ENCODE measurements at regions not wholly inside any gene's neighbourhood (a gene's known extent, or its start where the extent isn't known, plus 50 kb on each side); places are given as distances from the start of the nearest gene placed in this dataset.

DNA sequence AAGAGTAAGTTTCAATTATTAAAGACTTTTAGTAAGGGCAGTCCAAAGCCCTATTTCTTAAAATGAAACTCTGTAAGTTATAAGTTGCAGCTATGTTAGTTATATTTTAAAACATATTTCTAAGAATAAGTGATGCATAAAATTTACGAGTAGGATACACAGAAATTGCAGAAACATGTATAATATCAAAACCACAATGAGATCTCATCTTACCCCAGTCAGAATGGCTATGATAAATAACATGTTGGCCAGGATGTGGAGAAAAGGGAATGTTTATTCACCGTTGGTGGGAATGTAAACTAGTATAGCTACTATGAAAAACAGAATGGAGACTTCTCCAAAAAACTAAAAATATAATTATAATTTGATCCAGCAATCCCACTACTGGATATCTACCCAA is 201.2 kb downstream of the CBLN2 start:
- no peak for DNase-seq

DNA sequence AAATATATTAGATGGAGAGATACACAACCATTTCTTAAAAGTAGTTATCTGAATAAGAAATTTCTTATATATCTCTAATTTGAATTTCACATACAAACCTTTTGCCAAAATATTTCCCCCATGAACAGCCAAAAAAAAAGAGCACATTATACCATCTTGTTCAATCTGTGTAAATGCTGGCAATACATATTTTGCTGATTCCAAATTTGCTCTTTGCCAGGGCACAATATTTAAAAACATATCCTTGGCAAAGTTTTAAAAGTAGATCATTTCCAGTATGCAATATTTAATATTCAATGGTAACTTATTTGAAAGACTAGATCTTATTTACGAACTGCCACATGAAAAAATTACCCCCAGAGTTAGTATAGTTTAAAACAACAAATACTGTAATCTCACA is 204.2 kb downstream of the CBLN2 start:
- no peak for DNase-seq

DNA sequence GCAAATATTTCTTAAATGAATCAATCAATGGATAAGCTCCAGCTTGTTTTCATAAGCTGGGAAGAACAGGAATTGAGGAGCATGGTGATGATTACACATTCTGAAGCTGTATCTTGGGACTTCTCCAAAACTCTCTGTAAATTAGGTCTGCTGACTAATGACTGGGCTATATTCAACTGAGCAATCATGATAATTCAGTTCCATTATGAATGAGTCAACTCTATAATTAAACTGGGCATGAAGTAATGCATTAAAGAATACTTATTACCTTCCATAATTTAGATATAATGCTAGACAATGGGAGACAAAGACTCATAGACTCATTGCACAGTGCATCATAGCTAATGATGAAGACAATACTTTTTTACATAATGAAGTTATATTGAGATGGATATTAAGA is 207.4 kb downstream of the CBLN2 start:
- no peak for DNase-seq

DNA sequence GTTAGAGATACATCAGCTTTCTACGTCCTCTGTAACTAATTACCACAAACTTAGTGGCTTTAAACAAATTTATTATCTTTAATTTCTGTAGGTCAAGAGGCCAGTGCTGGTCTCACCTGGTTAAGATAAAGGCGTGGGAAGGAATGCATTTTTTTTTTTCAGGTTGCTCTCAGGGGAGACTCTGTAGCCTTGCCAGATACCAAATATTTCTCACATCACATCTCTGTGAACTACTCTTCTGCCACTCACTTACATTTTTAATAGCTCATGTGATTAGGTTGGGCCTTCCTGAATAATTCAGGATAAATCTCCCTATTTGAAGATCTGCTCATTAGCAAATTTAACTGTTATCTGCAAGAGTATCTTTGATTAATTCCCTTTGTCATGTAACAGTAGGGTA is 214.6 kb downstream of the CBLN2 start:
- no peak for DNase-seq

DNA sequence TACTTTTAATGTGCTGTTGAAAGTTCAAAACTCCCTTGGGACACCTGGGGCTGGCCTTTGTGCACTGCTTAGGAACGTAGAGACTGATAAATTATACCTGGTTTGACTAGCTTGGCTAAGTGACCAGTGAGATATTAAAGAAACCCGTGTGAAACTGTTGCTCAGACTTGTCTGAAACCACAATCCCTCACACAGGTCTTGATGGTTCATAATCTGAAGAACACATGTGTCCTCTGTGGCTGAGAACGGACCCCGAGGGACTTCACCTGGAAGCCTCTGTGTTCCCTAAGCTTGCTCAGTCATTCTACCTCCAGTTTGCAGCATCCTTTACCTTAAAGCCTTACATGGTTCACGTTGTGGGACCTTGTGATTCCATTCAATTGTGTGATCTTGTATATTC is 218.8 kb downstream of the CBLN2 start:
- no peak for DNase-seq

DNA sequence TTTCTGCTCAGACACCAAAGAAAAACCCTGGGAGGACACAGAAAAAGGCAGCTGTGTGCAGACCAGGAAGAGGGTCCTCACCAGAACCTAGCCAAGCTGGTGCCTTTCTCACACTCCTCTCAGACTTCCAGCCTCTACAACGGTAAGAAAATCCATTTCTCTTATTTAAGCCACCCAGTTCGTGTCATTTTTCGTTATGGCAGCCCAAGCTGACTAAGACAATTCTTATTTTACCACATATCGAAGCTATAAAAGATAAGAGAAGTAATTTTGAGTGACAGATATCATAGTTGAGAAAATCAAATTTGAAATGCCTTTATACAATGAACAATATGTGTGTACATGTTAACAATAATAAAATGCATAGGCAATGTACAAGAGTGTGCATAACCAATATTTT is 219.5 kb downstream of the CBLN2 start:
- DNase-seq = no peak

DNA sequence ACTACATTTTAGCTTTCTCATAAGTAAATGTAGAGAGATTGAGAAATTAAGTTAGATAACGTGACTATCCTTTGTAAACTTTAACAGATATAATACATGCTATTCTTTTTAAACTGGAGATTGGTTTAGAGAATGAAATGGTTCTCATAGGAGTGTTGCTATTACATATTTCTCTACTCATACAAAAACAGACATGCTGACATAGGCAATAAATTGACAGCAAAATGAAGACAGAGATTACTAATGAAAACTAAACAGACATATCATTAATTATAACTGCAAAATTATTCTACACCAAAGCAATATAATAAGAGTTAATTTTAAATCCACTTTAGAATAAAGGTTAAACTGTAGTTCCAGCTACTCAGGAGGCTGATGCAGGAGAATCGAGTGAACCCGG is 227.6 kb downstream of the CBLN2 start:
- no peak for DNase-seq

DNA sequence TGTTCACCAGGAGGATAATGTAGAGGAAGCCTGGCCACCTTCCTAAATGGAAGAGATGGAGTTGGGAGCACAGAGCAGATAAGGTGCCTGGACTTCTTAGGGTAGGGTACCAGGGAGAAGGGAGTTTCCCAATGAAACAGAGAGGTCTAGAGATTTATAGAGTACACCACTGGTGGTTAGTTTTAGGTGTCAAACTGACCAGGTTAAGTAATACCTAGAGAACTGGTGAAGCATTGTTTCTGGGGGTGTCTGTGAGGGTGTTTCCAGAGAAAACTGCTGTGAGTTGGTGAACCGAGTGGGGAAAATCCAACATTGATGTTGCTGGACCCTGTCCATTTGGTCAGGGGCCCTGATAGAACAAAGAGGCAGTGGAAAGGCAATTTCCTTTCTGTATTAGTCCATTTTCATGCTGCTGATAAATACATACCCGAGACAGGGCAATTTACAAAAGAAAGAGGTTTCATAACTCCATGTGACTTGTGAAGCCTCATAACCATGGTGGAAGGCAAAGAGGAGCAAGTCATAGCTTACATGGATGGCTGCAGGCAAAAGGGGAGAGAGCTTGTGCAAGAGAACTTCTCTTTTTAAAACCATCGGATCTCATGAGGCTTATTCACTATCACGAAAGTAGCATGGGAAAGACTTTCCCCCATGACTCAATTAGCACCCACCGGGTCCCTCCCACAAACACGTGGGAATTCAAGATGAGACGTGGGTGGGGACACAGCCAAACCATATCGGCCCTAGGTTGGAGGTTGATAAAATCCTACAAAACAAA is 260.8 kb downstream of the CBLN2 start:
- DNase-seq = no peak

DNA sequence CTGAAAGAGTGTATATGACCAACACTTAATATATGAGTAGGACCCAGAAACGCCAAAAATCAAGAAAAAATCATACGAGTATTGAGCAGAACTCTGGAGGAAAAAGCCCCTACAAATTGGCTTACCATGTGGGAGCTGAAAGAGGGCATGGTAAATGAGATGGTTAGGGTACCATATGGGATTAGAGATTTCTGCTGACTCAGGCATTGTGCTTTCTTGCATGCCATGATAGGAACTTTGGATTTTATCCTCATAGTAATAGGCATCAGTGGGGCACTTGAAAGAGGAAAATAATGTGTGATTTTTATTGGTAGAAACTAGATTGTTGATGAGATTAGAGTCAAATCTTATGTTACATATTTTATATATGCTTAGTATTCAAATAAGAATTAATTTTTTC is 271.1 kb downstream of the CBLN2 start:
- DNase-seq = no peak

DNA sequence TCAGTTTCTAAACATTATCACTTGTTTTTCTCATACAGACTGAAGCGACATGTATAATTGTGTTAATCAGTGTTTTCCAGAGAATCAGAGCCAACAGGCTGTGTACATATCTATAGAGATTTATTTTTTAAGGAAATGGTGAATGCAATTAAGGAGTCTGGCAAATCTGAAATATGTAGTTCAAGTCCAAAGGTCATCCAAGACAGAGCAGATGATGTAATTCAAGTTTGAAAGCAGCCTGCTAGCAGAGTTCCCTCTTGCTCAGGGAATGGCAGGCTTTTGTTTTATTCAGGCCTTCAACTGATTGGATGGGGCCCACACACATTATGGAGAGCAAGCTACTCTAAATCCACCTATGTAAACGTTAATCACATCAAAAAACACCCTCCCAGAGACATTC is 282.6 kb downstream of the CBLN2 start:
- DNase-seq = no peak

DNA sequence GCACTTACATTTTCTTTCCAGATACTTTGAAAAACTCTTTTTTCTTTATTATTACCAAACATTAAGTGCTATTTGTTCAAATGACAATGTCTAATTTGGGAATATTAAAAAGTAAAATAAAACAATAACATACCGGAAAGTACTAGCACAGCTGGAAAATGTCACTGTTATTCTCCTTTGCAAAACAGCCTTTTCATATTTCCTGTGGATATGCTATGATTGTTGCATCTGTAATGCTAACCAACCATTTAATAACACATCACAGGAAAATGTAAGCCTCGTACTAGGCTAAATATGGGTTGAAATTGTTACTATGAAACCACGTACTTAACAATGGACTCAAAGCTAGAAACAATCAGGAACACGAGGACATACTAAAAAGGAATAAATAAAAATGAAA is 298.1 kb downstream of the CBLN2 start:
- no peak for DNase-seq

DNA sequence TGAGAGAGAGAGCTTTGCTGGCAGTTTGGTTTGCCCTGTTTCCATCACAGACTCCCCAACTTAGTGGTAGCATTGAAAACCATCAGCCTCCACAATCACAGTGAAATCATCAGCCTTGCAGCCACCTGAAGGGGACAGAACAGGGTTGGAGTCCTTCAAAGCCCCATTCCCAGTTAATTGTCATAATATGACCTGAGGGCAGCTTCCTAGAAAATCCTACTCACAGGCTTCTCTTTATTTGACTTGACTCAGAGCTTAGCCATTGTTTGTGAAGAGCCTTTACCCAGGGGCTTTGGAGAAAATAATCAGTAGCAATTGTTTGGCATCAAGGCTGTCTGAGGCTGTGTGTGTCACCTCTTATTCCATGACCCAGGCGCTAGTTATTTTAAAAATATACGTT is 308.7 kb downstream of the CBLN2 start:
- no peak for DNase-seq

DNA sequence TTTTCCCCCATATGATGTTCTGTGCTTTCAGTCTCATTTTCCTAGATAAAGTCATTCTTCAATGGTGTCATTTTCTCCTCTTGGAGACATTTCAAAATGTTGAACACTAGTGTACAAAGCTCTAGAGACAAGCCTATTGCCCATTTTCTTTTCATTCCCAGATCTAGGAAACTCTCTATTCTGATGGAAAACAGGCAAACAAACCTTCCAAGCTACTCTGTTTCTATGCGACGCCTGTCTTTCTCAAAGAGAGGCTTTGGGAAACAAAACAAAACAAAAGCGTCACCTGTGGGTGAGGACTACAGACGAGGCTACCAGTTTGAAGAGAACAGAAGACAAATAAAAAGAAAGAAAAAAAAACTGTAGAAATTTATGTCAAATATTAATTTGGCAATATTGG is 311.0 kb downstream of the CBLN2 start:
- DNase-seq = no peak

DNA sequence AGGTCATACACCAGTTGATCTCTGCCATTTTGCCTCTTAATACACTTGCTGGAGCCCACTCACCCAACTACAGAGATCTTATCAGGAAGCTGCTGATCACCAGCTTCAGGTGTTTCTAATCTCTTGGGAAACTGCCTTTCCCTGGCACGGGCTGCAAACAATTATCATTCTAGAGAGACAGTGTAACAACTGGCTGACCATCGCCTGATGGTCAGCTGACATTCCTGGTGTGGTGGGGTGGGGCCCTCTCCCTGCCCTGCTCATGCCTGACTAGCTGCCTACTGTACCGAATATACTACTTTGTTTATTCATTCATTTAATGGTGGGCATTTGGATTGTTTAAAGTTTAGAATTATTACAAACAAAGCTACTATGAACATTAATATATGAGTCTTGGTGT is 311.5 kb downstream of the CBLN2 start:
- DNase-seq = no peak

DNA sequence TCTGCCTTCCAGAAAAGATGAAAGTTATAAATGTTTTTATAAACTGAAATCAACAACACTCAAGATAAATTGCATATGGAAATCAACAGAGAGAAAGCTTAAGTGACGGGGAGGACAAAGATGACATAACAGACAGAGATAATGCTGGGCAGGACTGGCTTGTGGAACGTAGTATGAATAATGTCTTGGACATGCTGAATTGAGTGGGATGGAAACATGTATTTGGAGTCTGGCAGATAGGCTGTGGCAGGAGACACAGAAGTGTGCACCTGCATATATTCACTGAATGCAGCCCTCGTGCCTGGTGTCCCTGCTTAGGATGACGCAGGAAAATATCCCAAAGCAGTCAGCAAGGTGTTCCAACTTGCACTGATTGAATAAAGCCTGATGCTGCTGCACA is 318.2 kb downstream of the CBLN2 start:
- DNase-seq = no peak

DNA sequence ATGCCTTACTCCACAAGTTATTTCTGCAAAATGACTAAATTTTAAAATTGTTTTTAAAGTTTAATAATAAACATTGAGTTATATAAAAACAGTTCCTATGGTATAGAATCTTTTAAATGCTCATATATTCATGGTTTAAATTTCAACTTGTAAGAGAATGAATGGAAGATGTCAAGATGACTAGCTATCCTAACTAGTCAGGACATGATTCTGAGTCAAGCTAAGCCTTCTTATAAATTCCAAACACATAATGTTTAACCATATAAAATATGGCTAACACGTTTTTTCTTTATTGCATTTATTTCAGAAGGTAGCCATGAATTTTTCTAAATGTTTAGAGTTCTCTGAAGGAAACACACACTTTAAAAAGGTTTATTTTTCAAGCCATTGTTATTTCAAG is 320.4 kb downstream of the CBLN2 start:
- no peak for DNase-seq

DNA sequence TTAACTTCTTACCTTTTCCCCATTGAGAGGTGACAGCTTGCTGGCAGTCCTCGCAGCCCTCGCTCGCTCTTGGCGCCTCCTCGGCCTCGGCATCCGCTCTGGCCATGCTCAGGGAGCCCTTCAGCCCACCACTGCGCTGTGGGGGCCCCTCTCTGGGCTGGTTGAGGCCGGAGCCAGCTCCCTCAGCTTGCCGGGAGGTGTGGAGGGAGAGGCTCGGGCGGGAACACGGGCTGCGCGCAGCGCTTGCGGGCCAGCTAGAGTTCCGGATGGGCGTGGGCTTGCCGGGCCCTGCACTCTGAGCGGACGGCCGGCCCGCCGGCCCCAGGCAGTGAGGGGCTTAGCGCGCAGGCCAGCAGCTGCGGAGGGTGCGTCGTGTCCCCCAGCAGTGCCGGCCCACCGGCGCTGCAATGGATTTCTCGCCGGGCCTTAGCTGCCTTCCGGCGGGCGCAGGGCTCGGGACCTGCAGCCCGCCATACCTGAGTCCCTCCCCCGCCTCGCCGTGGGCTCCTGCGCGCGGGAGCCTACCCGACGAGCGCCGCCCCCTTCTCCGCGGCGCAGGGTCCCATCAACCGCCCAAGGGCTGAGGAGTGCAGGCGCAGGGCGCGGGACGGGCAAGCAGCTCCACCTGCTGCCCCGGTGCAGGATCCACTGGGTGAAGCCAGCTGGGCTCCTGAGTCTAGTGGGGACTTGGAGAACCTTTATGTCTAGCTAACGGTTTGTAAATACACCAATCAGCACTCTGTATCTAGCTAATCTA is 335.0 kb downstream of the CBLN2 start:
- no peak for DNase-seq

DNA sequence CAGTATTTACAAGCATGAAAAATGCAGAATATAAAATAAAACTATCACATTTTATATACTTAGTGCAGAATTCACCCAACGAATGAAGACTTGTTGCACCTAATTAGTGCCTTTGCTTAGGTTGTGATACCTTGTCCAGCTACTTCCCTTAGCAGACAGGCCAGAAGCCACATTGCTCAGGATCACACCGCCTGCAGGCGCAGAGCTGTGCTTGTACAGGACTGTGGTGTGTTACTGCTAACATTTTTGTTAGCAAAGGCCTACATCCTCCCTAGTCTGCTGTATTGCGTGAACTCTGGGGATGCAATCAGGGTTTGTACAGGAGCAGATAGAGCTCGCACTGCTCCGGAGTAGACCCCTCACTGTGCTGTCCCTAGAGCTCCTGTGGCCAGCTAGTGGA is 336.9 kb downstream of the CBLN2 start:
- no peak for DNase-seq

DNA sequence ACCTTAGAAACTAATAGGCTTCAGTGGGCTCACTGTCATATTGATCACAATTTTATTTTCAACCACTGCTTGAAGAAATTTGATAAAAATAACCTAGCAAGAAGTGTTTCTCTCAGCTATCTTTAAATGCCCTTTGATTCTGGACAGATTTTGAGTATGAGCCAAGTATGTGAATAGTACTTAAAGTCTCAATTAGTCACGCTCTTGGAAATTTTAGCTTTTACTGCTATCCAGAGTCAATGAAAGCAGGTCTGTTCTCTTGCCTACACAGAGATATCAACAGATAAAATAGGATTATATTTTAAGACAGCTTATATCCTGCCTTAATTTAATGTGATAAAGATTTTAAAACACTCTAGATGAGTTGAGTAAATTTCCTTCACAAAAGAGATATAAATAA is 337.3 kb downstream of the CBLN2 start:
- no peak for DNase-seq

DNA sequence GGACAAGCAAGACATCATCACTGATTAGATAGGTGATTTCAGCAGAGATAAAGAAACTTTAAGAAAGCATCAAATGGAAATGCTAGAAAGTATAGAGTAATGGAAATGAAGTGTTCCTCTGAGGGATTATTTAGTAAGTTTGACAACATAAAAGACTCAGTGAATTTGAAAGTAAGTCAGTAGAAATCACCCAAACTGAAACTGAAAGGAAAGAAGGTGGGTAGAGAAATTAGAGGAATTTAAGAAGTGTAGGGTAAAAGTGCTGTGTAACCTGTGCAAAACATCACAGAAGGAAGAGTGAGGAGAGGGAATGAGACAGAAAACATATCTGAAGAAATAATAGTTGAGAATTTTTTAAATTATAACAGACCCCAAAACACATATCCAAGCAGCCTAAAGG is 343.1 kb downstream of the CBLN2 start:
- DNase-seq = no peak

DNA sequence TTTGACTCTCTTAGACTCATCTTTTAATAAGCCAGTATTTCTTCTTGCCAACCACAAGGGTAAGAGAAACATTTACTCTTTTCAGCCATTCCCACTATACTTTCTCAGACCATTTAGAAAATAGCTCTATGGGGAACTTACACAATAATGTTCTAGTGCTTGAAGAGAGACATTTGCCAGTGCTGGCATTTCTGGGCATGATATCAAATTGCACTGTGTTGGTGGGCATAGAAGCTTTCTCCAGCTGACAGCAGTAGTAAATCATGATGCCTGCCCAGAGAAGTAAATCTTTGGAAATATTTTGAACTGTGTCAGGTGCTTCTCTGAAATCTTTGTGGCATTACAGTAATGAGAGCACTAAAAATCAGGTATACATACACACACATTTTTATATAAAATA is 346.6 kb downstream of the CBLN2 start:
- DNase-seq = no peak

DNA sequence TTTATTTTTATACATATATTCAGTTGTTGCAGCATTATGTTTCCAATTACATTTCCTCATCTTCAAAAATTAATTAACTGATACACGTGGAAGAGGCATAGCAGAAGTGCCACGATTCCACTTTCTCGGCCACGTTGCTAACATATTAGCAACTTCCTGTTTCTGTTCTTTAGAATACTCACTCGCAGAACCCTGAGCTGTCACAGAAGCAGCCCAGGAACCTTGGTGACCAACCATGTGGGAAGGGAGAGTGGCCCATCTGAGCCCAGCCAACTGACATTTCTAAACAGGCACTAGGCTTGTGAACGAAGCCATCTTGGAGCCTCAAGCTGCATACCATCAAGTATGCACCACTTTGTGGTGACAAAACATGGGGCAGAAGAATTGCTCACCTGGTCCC is 350.1 kb downstream of the CBLN2 start:
- DNase-seq = no peak

DNA sequence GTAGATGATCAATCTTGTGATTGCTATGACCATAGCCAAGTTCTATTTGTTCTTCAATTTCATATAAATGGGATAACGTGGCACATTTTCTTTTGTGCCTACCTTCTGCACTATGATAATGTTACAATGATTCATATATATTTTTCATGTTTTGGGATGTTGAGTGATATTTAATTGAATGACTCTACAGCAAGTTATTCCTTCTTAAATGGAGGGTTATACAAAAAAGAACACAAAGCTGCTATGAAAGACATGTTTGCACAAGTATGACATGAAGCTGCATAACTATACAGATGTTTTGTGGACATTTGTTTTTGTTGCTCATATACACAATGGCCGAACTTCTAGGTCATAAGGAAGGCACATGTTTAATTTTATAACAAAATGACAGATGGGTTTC is 356.2 kb downstream of the CBLN2 start:
- DNase-seq = no peak

DNA sequence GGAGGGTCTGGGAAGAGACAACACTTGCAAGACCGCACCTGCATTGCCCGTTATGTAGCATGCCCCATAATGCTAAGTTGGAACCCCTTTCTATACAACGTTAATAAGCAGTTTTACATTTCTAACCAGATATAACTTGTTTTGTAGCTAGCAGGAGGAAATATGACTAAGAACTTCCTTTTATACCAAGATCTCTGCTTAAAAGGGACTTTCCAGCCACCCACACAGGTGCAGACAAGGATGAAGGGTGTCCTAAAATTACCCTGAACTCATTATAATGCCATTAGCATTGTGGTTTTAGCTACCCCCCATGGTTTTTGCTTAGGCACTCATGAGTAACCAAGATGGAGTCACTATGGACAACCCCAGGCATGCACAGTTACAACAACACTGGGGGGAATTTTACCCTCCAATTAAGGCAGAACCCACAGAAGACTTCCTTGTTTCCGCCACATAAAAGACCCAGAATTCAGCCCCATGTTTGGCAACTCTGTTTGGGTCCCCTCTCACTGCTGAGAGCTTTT is 362.8 kb downstream of the CBLN2 start:
- DNase-seq = peak in 1 of 5 donors; percentile 0

Measured in T-helper 1 cell (primary cell).